Naive thymus-derived CD4-positive, alpha-beta T cell (primary cell): ENCODE measurements at regions not wholly inside any gene's neighbourhood (a gene's known extent, or its start where the extent isn't known, plus 50 kb on each side); places are given as distances from the start of the nearest gene placed in this dataset.

Source experiments
- ATAC-seq: fragments of 150-1000 bp; cut with Tn5 transposase; 2 replicates; pipeline ENCODE4 v1.10.0; 2021; ENCODE audit warnings: mild to moderate bottlenecking, moderate library complexity
- CTCF ChIA-PET: fragments of 350-600 bp; sonication (Branson Sonifier 250); formaldehyde crosslinking; loops from one replicate; lab custom pipeline; 2021; ENCODE audit warnings: antibody characterized with exemption; lab: Charles Lee
- POLR2A ChIA-PET: fragments of 350-600 bp; sonication (Branson Sonifier 250); formaldehyde crosslinking; loops from one replicate; lab custom pipeline; 2021; ENCODE audit warnings: antibody characterized with exemption, inconsistent platforms; lab: Charles Lee
- DNase-seq, 9 donors: peaks; one replicate each; pipeline versions ENCODE4 v3.0.0 to v3.0.0-alpha.2; 2020 to 2022; ENCODE audit warnings: mixed read lengths in 1 of 9
- H3K27ac ChIP-seq: one replicate; pipeline ENCODE4 v1.7.0; 2013; ENCODE audit warnings: mild to moderate bottlenecking, low read depth, low read length, moderate library complexity
- H3K27me3 ChIP-seq, 2 donors: one replicate each; pipeline ENCODE4 v1.7.0; 2013; ENCODE audit warnings: low read length in 2 of 2, mild to moderate bottlenecking in 2 of 2, moderate library complexity in 2 of 2; ENCODE audit not compliant: control insufficient read depth in 2 of 2, insufficient read depth in 2 of 2
- H3K36me3 ChIP-seq, 3 experiments: 1 replicate in 2 of 3; 2 replicates in 1 of 3; pipeline ENCODE4 v1.7.0; 2013; ENCODE audit warnings: low read length in 3 of 3, mild to moderate bottlenecking in 3 of 3, moderate library complexity in 1 of 3; ENCODE audit not compliant: insufficient read depth in 3 of 3, control insufficient read depth in 2 of 3
- H3K4me1 ChIP-seq, 2 donors: one replicate each; pipeline ENCODE4 v1.7.0; 2013; ENCODE audit warnings: low read length in 2 of 2, mild to moderate bottlenecking in 2 of 2, moderate library complexity in 1 of 2; ENCODE audit not compliant: control insufficient read depth in 2 of 2, insufficient read depth in 2 of 2
- H3K4me3 ChIP-seq: 2 replicates; pipeline ENCODE4 v1.7.0; 2013; ENCODE audit warnings: mild to moderate bottlenecking, low read length
- H3K9me3 ChIP-seq, 3 experiments: 1 replicate in 2 of 3; 2 replicates in 1 of 3; pipeline ENCODE4 v1.7.0; 2013; ENCODE audit warnings: low read length in 3 of 3; ENCODE audit not compliant: control insufficient read depth in 2 of 3
- H3K27ac Mint-ChIP-seq, 9 donors: one replicate each; pipeline ENCODE4 v1.8.0; 2020 to 2022; ENCODE audit warnings: mixed read lengths in 9 of 9, mild to moderate bottlenecking in 8 of 9, moderate library complexity in 5 of 9, inconsistent platforms in 2 of 9
- H3K27me3 Mint-ChIP-seq, 5 donors: one replicate each; pipeline ENCODE4 v1.8.0; 2021 to 2022; ENCODE audit warnings: mixed read lengths in 5 of 5, mild to moderate bottlenecking in 1 of 5
- H3K36me3 Mint-ChIP-seq, 5 donors: one replicate each; pipeline ENCODE4 v1.8.0; 2020 to 2022; ENCODE audit warnings: mixed read lengths in 5 of 5, mild to moderate bottlenecking in 3 of 5, inconsistent platforms in 1 of 5
- H3K4me1 Mint-ChIP-seq, 7 donors: one replicate each; pipeline ENCODE4 v1.8.0; 2020 to 2022; ENCODE audit warnings: mixed read lengths in 7 of 7, mild to moderate bottlenecking in 3 of 7, inconsistent platforms in 1 of 7
- H3K4me3 Mint-ChIP-seq, 10 donors: one replicate each; pipeline ENCODE4 v1.8.0; 2020 to 2022; ENCODE audit warnings: mild to moderate bottlenecking in 10 of 10, mixed read lengths in 10 of 10, moderate library complexity in 6 of 10, inconsistent platforms in 2 of 10
- H3K9me3 Mint-ChIP-seq, 11 donors: one replicate each; pipeline ENCODE4 v1.8.0; 2020 to 2022; ENCODE audit warnings: mixed read lengths in 11 of 11, mild to moderate bottlenecking in 4 of 11, inconsistent platforms in 1 of 11, moderate library complexity in 1 of 11
- intact Hi-C, 2 donors: fragments of 100-400 bp; cut with micrococcal nuclease; formaldehyde crosslinking; loops; one replicate each; pipeline ENCODE4 v1.15.1; 2023

- H3K27ac Mint-ChIP-seq: no peak overlapping the region
- no peaks in the 10 kb centered on the region for H3K4me1 Mint-ChIP-seq
- H3K36me3 ChIP-seq: no peaks in the 10 kb centered on the region
- intact Hi-C loops: loop anchor here (5.0 kb wide), 2 partner anchors 166 to 1554 kb away; no protein-coding TSS in a partner anchor
- H3K9me3 ChIP-seq: no peaks in the 10 kb centered on the region
- no peaks in the 10 kb centered on the region for H3K4me1 ChIP-seq
- POLR2A ChIA-PET: no interaction called here
- H3K27me3 Mint-ChIP-seq: peaks cover 2 to 17% (median 11%) of the 10 kb centered on the region in 5 donors
- ATAC-seq (no peak), DNase-seq (no peak)
- no peaks in the 10 kb centered on the region for H3K27me3 ChIP-seq
- no peaks in the 10 kb centered on the region for H3K36me3 Mint-ChIP-seq
- H3K27ac ChIP-seq: no peak overlapping the region
- peaks cover 0 to 2% (median 0%) of the 10 kb centered on the region in 11 donors for H3K9me3 Mint-ChIP-seq
- CTCF ChIA-PET: interaction anchor here (0.9 to 7.2 kb wide), 5 partner anchors 11 to 302 kb away, joined by 3 to 88 read pairs (median 5); no protein-coding TSS in a partner anchor
- no peak overlapping the region for H3K4me3 ChIP-seq
- H3K4me3 Mint-ChIP-seq: no peak overlapping the region
Measured at GRCh38 chr4:53931461-53931961, 132.9 kb downstream of the CHIC2 start.

- ATAC-seq: peak; percentile 80
- H3K27ac ChIP-seq: no peak overlapping the region
- peak in 8 of 9 donors; percentile 24 to 56 (median 49) for DNase-seq
- no peak overlapping the region for H3K4me3 ChIP-seq
- Mint-ChIP-seq H3K4me1 (no peaks in the 10 kb centered on the region), H3K27me3 (peaks cover 2 to 12% (median 11%) of the 10 kb centered on the region in 5 donors), H3K27ac (no peak overlapping the region), H3K36me3 (no peaks in the 10 kb centered on the region), H3K4me3 (no peak overlapping the region), H3K9me3 (peaks cover 0 to under 1% (median 0%) of the 10 kb centered on the region in 11 donors)
- ChIA-PET CTCF (interaction anchor here (0.6 to 7.2 kb wide), 13 partner anchors 8 to 1104 kb away, joined by 3 to 88 read pairs (median 3); no protein-coding TSS in a partner anchor), POLR2A (no interaction called here)
- no peaks in the 10 kb centered on the region for H3K27me3 ChIP-seq
- no peaks in the 10 kb centered on the region for H3K4me1 ChIP-seq
- no peaks in the 10 kb centered on the region for H3K9me3 ChIP-seq
- H3K36me3 ChIP-seq: no peaks in the 10 kb centered on the region
- intact Hi-C loops: loop anchor here (1.0 to 5.0 kb wide), 7 partner anchors 161 to 1553 kb away; no protein-coding TSS in a partner anchor
Measured at GRCh38 chr4:53929955-53930798, 134.2 kb downstream of the CHIC2 start.

- H3K27me3 ChIP-seq: no peaks in the 10 kb centered on the region
- no peaks in the 10 kb centered on the region for H3K36me3 Mint-ChIP-seq
- no peaks in the 10 kb centered on the region for H3K4me1 Mint-ChIP-seq
- no peaks in the 10 kb centered on the region for H3K36me3 ChIP-seq
- H3K27ac ChIP-seq: no peak overlapping the region
- no peak overlapping the region for H3K27ac Mint-ChIP-seq
- CTCF ChIA-PET: interaction anchor here (0.6 to 7.2 kb wide), 10 partner anchors 8 to 1105 kb away, joined by 3 to 88 read pairs (median 3); no protein-coding TSS in a partner anchor
- no peak overlapping the region for H3K4me3 ChIP-seq
- intact Hi-C loops: no loop called here
- no peak overlapping the region for H3K4me3 Mint-ChIP-seq
- no peaks in the 10 kb centered on the region for H3K9me3 ChIP-seq
- ATAC-seq: no peak
- POLR2A ChIA-PET: no interaction called here
- no peaks in the 10 kb centered on the region for H3K9me3 Mint-ChIP-seq
- H3K4me1 ChIP-seq: no peaks in the 10 kb centered on the region
- DNase-seq: no peak
- peaks cover 4 to 12% (median 11%) of the 10 kb centered on the region in 5 donors for H3K27me3 Mint-ChIP-seq
Measured at GRCh38 chr4:53929311-53929710, 135.1 kb downstream of the CHIC2 start.

GRCh38 chr4:53928825-53929224 is 135.6 kb downstream of the CHIC2 start:
- H3K4me1 ChIP-seq: no peaks in the 10 kb centered on the region
- intact Hi-C loops: no loop called here
- Mint-ChIP-seq H3K4me1 (no peaks in the 10 kb centered on the region), H3K27me3 (peaks cover 4 to 12% (median 11%) of the 10 kb centered on the region in 5 donors), H3K9me3 (no peaks in the 10 kb centered on the region), H3K36me3 (no peaks in the 10 kb centered on the region), H3K4me3 (no peak overlapping the region), H3K27ac (no peak overlapping the region)
- no peaks in the 10 kb centered on the region for H3K9me3 ChIP-seq
- DNase-seq (no peak), ATAC-seq (no peak)
- POLR2A ChIA-PET: no interaction called here
- no peak overlapping the region for H3K27ac ChIP-seq
- H3K36me3 ChIP-seq: no peaks in the 10 kb centered on the region
- CTCF ChIA-PET: interaction anchor here (0.9 to 7.2 kb wide), 3 partner anchors 19 to 305 kb away, joined by 3 to 88 read pairs (median 57); no protein-coding TSS in a partner anchor
- H3K27me3 ChIP-seq: no peaks in the 10 kb centered on the region
- H3K4me3 ChIP-seq: no peak overlapping the region

- ATAC-seq: no peak
- H3K27me3 ChIP-seq: no peaks in the 10 kb centered on the region
- H3K4me1 Mint-ChIP-seq: no peaks in the 10 kb centered on the region
Measured at GRCh38 chr4:53925050-53925605, 139.3 kb downstream of the CHIC2 start.

GRCh38 chr4:53924333-53925049 is 139.9 kb downstream of the CHIC2 start:
- POLR2A ChIA-PET: no interaction called here
- no peak overlapping the region for H3K4me3 Mint-ChIP-seq
- peak overlapping the region in 1 of 9 donors; percentile 28 for H3K27ac Mint-ChIP-seq
- peaks cover 0 to 16% (median 0%) of the 10 kb centered on the region in 5 donors for H3K27me3 Mint-ChIP-seq
- Histone ChIP-seq H3K4me1 (no peaks in the 10 kb centered on the region), H3K36me3 (no peaks in the 10 kb centered on the region), H3K9me3 (no peaks in the 10 kb centered on the region), H3K27ac (no peak overlapping the region), H3K4me3 (no peak overlapping the region), H3K27me3 (no peaks in the 10 kb centered on the region)
- CTCF ChIA-PET: no interaction called here
- H3K9me3 Mint-ChIP-seq: no peaks in the 10 kb centered on the region
- no peaks in the 10 kb centered on the region for H3K36me3 Mint-ChIP-seq
- DNase-seq: no peak
- ATAC-seq: peak; percentile 29
- intact Hi-C loops: no loop called here
- no peaks in the 10 kb centered on the region for H3K4me1 Mint-ChIP-seq

More at GRCh38 chr4:53925050-53925605, 139.3 kb downstream of the CHIC2 start:
- DNase-seq: no peak
- no peaks in the 10 kb centered on the region for H3K9me3 Mint-ChIP-seq
- Histone ChIP-seq H3K4me1 (no peaks in the 10 kb centered on the region), H3K4me3 (no peak overlapping the region), H3K9me3 (no peaks in the 10 kb centered on the region), H3K27ac (no peak overlapping the region), H3K36me3 (no peaks in the 10 kb centered on the region)
- H3K36me3 Mint-ChIP-seq: no peaks in the 10 kb centered on the region
- peaks cover 0 to 13% (median 0%) of the 10 kb centered on the region in 5 donors for H3K27me3 Mint-ChIP-seq
- intact Hi-C loops: no loop called here
- no peak overlapping the region for H3K4me3 Mint-ChIP-seq
- H3K27ac Mint-ChIP-seq: peak overlapping the region in 1 of 9 donors; percentile 28
- ChIA-PET CTCF (no interaction called here), POLR2A (no interaction called here)
